Activated CD8-positive, alpha-beta T cell treated with anti-CD3 and anti-CD28 coated beads for 36 hours (primary cell): ENCODE measurements at regions not wholly inside any gene's neighbourhood (a gene's known extent, or its start where the extent isn't known, plus 50 kb on each side); places are given as distances from the start of the nearest gene placed in this dataset.

ENCODE experiments used
- ATAC-seq: fragments of 200-7000 bp; cut with Tn5 transposase; one replicate; pipeline ENCODE4 v1.10.0; 2021; ENCODE audit warnings: mild to moderate bottlenecking, moderate library complexity
- CTCF ChIA-PET: fragments of 350-600 bp; sonication (Branson Sonifier 250); formaldehyde crosslinking; loops from one replicate; lab custom pipeline; 2021; ENCODE audit warnings: antibody characterized with exemption; lab: Charles Lee
- POLR2A ChIA-PET: fragments of 350-600 bp; sonication (Branson Sonifier 250); formaldehyde crosslinking; loops from one replicate; lab custom pipeline; 2021; ENCODE audit warnings: antibody characterized with exemption; lab: Charles Lee
- DNase-seq: peaks from one replicate; pipeline ENCODE4 v3.0.0-alpha.2; 2020
- H3K27ac Mint-ChIP-seq: one replicate; pipeline ENCODE4 v1.8.0; 2021; ENCODE audit warnings: mild to moderate bottlenecking, mixed read lengths
- H3K27me3 Mint-ChIP-seq: one replicate; pipeline ENCODE4 v1.8.0; 2021; ENCODE audit warnings: mixed read lengths
- H3K36me3 Mint-ChIP-seq: one replicate; pipeline ENCODE4 v1.8.0; 2021; ENCODE audit warnings: low read depth, mixed read lengths
- H3K4me1 Mint-ChIP-seq: one replicate; pipeline ENCODE4 v1.8.0; 2021; ENCODE audit warnings: low read depth, mixed read lengths
- H3K4me3 Mint-ChIP-seq: one replicate; pipeline ENCODE4 v1.8.0; 2021; ENCODE audit warnings: mild to moderate bottlenecking, moderate library complexity, mixed read lengths
- H3K9me3 Mint-ChIP-seq: one replicate; pipeline ENCODE4 v1.8.0; 2021; ENCODE audit warnings: mixed read lengths
- intact Hi-C: fragments of 100-400 bp; cut with micrococcal nuclease; formaldehyde crosslinking; loops from one replicate; pipeline ENCODE4 v1.10.0; 2022
- TF ChIP-seq, protein P1 (sequence below): fragments of 200-600 bp; IDR thresholded peaks from one replicate; pipeline ENCODE4 v1.8.0; 2022; ENCODE audit warnings: antibody characterized with exemption, mild to moderate bottlenecking

DNA sequence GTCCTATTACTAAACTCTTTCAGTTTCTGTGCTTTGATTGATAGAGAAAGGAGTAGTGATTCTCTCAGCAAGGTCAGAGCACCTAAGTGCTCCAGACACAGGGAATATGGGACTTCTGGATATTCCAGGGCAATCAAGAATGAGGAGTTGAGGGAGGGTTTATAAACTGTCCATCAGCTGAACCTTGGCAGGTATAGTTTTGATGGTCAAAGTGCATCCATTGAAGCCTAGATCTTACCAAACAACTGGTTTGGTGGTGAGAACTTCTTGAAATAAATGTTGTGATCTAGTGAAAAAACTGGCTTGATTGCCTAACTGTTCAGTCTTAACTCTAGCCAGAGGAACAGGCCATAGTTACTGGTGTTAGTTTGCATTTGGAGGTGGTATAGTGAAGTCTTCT lies 207.0 kb upstream of the ONECUT1 start:
- Mint-ChIP-seq H3K4me1 (no peaks in the 10 kb centered on the region), H3K27ac (no peak overlapping the region), H3K4me3 (no peak overlapping the region), H3K36me3 (no peaks in the 10 kb centered on the region), H3K9me3 (peaks cover 9% of the 10 kb centered on the region), H3K27me3 (peaks cover 4% of the 10 kb centered on the region)
- DNase-seq, result no peak
- POLR2A ChIA-PET, result no interaction called here
- intact Hi-C loops, result no loop called here
- TF ChIP-seq, protein P1, sequence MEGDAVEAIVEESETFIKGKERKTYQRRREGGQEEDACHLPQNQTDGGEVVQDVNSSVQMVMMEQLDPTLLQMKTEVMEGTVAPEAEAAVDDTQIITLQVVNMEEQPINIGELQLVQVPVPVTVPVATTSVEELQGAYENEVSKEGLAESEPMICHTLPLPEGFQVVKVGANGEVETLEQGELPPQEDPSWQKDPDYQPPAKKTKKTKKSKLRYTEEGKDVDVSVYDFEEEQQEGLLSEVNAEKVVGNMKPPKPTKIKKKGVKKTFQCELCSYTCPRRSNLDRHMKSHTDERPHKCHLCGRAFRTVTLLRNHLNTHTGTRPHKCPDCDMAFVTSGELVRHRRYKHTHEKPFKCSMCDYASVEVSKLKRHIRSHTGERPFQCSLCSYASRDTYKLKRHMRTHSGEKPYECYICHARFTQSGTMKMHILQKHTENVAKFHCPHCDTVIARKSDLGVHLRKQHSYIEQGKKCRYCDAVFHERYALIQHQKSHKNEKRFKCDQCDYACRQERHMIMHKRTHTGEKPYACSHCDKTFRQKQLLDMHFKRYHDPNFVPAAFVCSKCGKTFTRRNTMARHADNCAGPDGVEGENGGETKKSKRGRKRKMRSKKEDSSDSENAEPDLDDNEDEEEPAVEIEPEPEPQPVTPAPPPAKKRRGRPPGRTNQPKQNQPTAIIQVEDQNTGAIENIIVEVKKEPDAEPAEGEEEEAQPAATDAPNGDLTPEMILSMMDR, result no peak
- CTCF ChIA-PET, result no interaction called here
- no peak for ATAC-seq

DNA sequence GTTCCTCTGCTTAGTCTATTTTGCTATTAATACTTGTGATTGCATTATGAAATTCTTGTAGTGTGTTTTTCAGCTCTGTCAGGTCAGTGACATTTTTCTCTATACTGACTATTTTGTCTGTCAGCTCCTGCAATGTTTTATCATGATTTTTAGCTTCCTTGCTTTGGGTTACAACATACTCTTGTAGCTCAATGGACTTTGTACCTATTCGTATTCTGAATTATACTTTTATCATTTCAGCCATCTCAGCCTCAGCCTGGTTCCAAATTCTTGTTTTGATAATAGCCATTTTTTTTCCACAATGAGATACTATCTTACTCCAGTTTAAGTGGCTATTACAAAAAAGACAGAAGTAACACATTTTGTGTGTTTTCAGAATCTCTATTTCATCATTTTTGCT lies 204.2 kb upstream of the ONECUT1 start:
- Mint-ChIP-seq H3K36me3 (no peaks in the 10 kb centered on the region), H3K27me3 (peaks cover 4% of the 10 kb centered on the region), H3K9me3 (peaks cover 9% of the 10 kb centered on the region), H3K4me1 (no peaks in the 10 kb centered on the region), H3K4me3 (no peak overlapping the region), H3K27ac (no peak overlapping the region)
- CTCF ChIA-PET, result no interaction called here
- TF ChIP-seq, protein P1, result no peak
- POLR2A ChIA-PET, result no interaction called here
- intact Hi-C loops, result no loop called here
- no peak for ATAC-seq
- DNase-seq, result no peak

DNA sequence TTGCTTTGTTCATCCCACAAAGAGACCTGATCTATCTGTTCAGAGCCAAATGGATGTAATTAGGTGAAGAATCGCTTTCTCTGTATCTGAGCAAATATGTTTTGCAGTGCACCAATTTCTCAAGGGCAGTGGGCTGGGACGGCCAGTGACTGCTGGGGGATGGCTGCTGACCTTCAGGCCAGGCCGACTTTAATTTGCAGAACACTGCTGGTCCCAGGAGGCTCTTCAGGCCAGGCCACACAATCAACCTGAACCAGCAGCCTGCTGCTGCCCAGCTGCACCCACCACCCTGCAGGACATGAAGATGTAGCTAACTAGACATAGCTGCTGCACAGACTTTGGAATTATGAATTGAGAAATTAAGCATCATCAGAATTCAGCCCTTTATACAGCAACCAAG lies 194.4 kb upstream of the ONECUT1 start:
- Mint-ChIP-seq H3K36me3 (no peaks in the 10 kb centered on the region), H3K9me3 (no peaks in the 10 kb centered on the region), H3K4me3 (no peak overlapping the region), H3K27ac (no peak overlapping the region), H3K27me3 (peaks cover 2% of the 10 kb centered on the region), H3K4me1 (no peaks in the 10 kb centered on the region)
- intact Hi-C loops, result no loop called here
- ChIA-PET POLR2A (no interaction called here), CTCF (no interaction called here)
- DNase-seq, result no peak
- no peak for ATAC-seq
- TF ChIP-seq, protein P1, result no peak

DNA sequence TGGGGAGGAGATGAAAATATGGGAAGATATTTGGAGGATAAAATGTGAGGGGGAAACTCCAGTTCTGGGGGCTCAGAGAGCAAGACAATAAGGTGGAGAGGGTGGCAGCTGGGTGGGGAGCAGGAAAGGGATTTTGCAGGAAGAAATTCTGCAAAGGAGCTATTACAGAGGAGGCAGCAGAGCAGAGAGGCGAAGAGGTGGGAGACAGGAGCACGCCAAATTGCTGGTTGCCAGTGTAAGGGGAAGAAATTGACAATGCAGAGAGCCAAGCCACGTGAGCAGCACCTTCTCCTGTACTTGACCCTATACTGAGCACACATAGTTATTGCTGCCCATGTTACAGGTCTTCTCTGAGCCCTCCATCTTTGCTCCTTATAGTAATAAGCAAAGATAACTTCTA lies 190.3 kb upstream of the ONECUT1 start:
- Mint-ChIP-seq H3K4me3 (no peak overlapping the region), H3K27ac (no peak overlapping the region), H3K4me1 (no peaks in the 10 kb centered on the region), H3K9me3 (no peaks in the 10 kb centered on the region), H3K27me3 (peaks cover 2% of the 10 kb centered on the region), H3K36me3 (no peaks in the 10 kb centered on the region)
- ChIA-PET POLR2A (no interaction called here), CTCF (no interaction called here)
- ATAC-seq (no peak), DNase-seq (no peak)
- TF ChIP-seq, protein P1, result no peak
- intact Hi-C loops, result no loop called here

DNA sequence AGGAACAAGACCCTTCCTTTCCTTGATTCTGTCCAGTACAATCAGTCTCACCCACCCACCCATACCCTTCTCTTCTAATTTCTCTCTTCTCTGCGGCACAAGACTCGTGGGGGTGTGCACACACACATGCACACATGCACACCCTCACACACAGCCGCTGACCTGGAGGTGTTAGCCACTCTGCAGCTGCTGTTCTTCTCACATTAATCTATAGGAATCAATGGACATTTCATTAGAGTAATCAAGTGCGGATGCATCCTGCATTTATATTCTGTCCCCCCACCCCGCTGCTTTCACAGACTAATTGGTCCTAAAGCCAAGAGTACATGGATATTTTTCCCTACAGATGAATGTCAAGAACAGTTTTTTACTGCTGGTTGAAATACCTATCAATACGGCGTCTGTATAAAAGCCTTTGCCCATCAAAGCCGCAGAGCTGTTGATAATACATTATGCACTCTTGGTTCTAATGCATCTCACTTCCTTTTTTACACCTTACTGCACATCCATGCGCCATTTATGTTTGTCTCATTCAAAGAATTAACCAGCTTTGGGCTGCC lies 186.5 kb upstream of the ONECUT1 start:
- Mint-ChIP-seq H3K9me3 (no peaks in the 10 kb centered on the region), H3K27me3 (no peaks in the 10 kb centered on the region), H3K4me3 (no peak overlapping the region), H3K36me3 (no peaks in the 10 kb centered on the region), H3K4me1 (no peaks in the 10 kb centered on the region), H3K27ac (no peak overlapping the region)
- ChIA-PET CTCF (no interaction called here), POLR2A (no interaction called here)
- ATAC-seq (no peak), DNase-seq (no peak)
- intact Hi-C loops, result no loop called here
- TF ChIP-seq, protein P1, result no peak
